K562 (cell line): ENCODE measurements at regions not wholly inside any gene's neighbourhood (a gene's known extent, or its start where the extent isn't known, plus 50 kb on each side); places are given as distances from the start of the nearest gene placed in this dataset.

Experiments used
- EZH2 ChIP-seq: IDR thresholded peaks from 2 replicates; pipeline ENCODE4 v1.6.1; 2012; ENCODE audit warnings: low read depth, mild to moderate bottlenecking, inconsistent platforms, low read length, borderline replicate concordance
- NR1H2 ChIP-seq: sonication (generic); formaldehyde crosslinking; IDR thresholded peaks from 2 replicates; pipeline ENCODE4 v1.4.0; 2020; ENCODE audit warnings: mild to moderate bottlenecking, missing genetic modification reagents
- REST ChIP-seq, 2 experiments: fragments of 450-650 bp; formaldehyde crosslinking in 1 of 2; IDR thresholded peaks; 2 replicates each; pipeline versions ENCODE4 v1.4.0 to v1.6.1; 2014 to 2020; ENCODE audit warnings: mild to moderate bottlenecking in 2 of 2, borderline replicate concordance in 1 of 2, low read depth in 1 of 2
- TF ChIP-seq, protein P1 (sequence below): IDR thresholded peaks from 3 replicates; pipeline ENCODE4 v1.6.1; 2011; ENCODE audit warnings: borderline replicate concordance, mild to moderate bottlenecking; ENCODE audit not compliant: insufficient read length, insufficient read depth

DNA sequence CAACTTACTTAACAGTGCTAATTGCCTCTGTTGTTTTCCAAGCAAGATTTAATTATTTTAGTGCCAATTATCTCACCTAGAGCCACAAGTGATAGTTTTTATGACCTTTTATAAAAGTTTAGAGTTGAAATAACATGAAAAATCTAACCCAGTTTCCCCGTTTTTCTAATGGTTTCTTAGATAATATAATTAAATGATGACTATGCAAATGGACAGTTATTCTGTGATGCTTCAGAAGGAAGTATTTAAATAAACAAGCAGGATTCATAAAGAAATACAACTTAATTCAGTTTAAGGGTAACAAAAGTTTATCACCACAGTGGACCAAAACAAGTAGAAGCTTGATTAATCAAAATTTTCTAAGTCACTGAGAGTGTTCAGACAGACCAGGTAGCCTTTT lies 721.2 kb upstream of the SOX9 start:
- no peak for TF ChIP-seq EZH2
- TF ChIP-seq, protein P1, sequence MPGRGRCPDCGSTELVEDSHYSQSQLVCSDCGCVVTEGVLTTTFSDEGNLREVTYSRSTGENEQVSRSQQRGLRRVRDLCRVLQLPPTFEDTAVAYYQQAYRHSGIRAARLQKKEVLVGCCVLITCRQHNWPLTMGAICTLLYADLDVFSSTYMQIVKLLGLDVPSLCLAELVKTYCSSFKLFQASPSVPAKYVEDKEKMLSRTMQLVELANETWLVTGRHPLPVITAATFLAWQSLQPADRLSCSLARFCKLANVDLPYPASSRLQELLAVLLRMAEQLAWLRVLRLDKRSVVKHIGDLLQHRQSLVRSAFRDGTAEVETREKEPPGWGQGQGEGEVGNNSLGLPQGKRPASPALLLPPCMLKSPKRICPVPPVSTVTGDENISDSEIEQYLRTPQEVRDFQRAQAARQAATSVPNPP, result no peak
- no peak for TF ChIP-seq REST (IDR thresholded peaks at IDR 0.05; ENCODE audit: borderline replicate concordance)
- no peak for TF ChIP-seq REST (CRISPR knock-in tag; IDR thresholded peaks at IDR 0.05; ENCODE audit: low read depth)
- TF ChIP-seq NR1H2 (CRISPR knock-in tag), result no peak
